ENCODE measurements at regions not wholly inside any gene's neighbourhood (a gene's known extent, or its start where the extent isn't known, plus 50 kb on each side); places are given as distances from the start of the nearest gene placed in this dataset.

GRCh38 chr15:25990220-25990619, 127.1 kb upstream of the ATP10A start:
- TF ChIP-seq EP300 (IDR thresholded peaks at IDR 0.05), result no peak
- no peak for TF ChIP-seq CTCF (IDR thresholded peaks at IDR 0.05)
- TF ChIP-seq POLR2A (IDR thresholded peaks at IDR 0.05), result no peak
- no peak for TF ChIP-seq POLR2AphosphoS5 (IDR thresholded peaks at IDR 0.05)
